ENCODE measurements at regions not wholly inside any gene's neighbourhood (a gene's known extent, or its start where the extent isn't known, plus 50 kb on each side); places are given as distances from the start of the nearest gene placed in this dataset.

- H3K27me3 ChIP-seq (ENCODE audit: control insufficient read depth, insufficient read depth, low read length): no peaks in the 10 kb centered on the region
- H2AK9ac ChIP-seq (replicated peaks; ENCODE audit: low read depth, low read length, poor library complexity): no peak overlapping the region
- H2BK20ac ChIP-seq (ENCODE audit: low read depth, low read length): no peak overlapping the region
- no peaks in the 10 kb centered on the region for H3K79me1 ChIP-seq (ENCODE audit: low read depth in 1 of 2, low read length in 2 of 2)
- no peak overlapping the region for H4K5ac ChIP-seq (ENCODE audit: low read depth, low read length)
- no peak overlapping the region for H2AFZ ChIP-seq (replicated peaks; ENCODE audit: low read length, poor library complexity)
- H3K9me1 ChIP-seq (ENCODE audit: insufficient read depth, low read length): no peaks in the 10 kb centered on the region
- no peaks in the 10 kb centered on the region for H4K20me1 ChIP-seq (ENCODE audit: insufficient read depth, low read length)
- peaks cover 2% of the 10 kb centered on the region; the same call in 1 of the 2 replicates for H3K9me3 ChIP-seq (ENCODE audit: control insufficient read depth, insufficient read depth, low read length)
- H2BK120ac ChIP-seq (ENCODE audit: low read depth, low read length): no peak overlapping the region
- H3K36me3 ChIP-seq (ENCODE audit: control insufficient read depth, insufficient read depth, low read length): no peaks in the 10 kb centered on the region
- POLR2A ChIA-PET (ENCODE audit: unreplicated experiment): no interaction called here
- no peak overlapping the region for H3K27ac ChIP-seq (ENCODE audit: insufficient read depth, low read length)
- no peak overlapping the region for H4K8ac ChIP-seq (ENCODE audit: low read depth in 2 of 2, low read length in 2 of 2)
- no TSS peak for BruUV-seq (replicated peaks)
- TF ChIP-seq FOS (IDR thresholded peaks at IDR 0.05; ENCODE audit: low read depth, low read length) (no peak), POLR2A (IDR thresholded peaks at IDR 0.05; ENCODE audit: low read depth, low read length) (no peak), SMC3 (IDR thresholded peaks at IDR 0.05; ENCODE audit: low read depth, low read length) (no peak), MXI1 (IDR thresholded peaks at IDR 0.05; ENCODE audit: borderline replicate concordance, low read depth, low read length) (no peak), CHD1 (IDR thresholded peaks at IDR 0.05; ENCODE audit: low read depth, low read length) (no peak), RCOR1 (IDR thresholded peaks at IDR 0.05; ENCODE audit: insufficient replicate concordance, low read length) (no peak), CEBPB (IDR thresholded peaks at IDR 0.05; ENCODE audit: low read depth, low read length) (no peak), BHLHE40 (IDR thresholded peaks at IDR 0.05; ENCODE audit: low read depth, low read length) (no peak), MAZ (IDR thresholded peaks at IDR 0.05; ENCODE audit: borderline replicate concordance, low read depth, low read length) (no peak), RAD21 (IDR thresholded peaks at IDR 0.05; ENCODE audit: low read length) (no peak), RFX5 (IDR thresholded peaks at IDR 0.05; ENCODE audit: low read depth, low read length) (no peak), ELK1 (IDR thresholded peaks at IDR 0.05; ENCODE audit: borderline replicate concordance, low read depth, low read length) (no peak), CTCF (conservative IDR thresholded peaks at IDR 0.05; ENCODE audit: low read depth, low read length) (no peak), MAFK (IDR thresholded peaks at IDR 0.05; ENCODE audit: low read depth, low read length) (no peak), NFE2L2 (IDR thresholded peaks at IDR 0.05; ENCODE audit: low read depth, low read length) (no peak)
- TF ChIP-seq, protein P1, sequence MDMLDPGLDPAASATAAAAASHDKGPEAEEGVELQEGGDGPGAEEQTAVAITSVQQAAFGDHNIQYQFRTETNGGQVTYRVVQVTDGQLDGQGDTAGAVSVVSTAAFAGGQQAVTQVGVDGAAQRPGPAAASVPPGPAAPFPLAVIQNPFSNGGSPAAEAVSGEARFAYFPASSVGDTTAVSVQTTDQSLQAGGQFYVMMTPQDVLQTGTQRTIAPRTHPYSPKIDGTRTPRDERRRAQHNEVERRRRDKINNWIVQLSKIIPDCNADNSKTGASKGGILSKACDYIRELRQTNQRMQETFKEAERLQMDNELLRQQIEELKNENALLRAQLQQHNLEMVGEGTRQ (IDR thresholded peaks at IDR 0.05; ENCODE audit: low read depth, low read length): no peak
- H2BK5ac ChIP-seq (ENCODE audit: low read depth, low read length, poor library complexity, severe bottlenecking): no peak overlapping the region
- no peak overlapping the region for H4K91ac ChIP-seq (ENCODE audit: insufficient read depth, low read depth, low read length)
- no peak overlapping the region for H2AK5ac ChIP-seq (ENCODE audit: low read depth, low read length)
- H3K56ac ChIP-seq (ENCODE audit: extremely low read depth, insufficient read depth, low read length): no peak overlapping the region
- DNase-seq: no peak
- no peak overlapping the region for H3K9ac ChIP-seq (ENCODE audit: low read depth, low read length)
- no peak overlapping the region for H3K4ac ChIP-seq (ENCODE audit: low read depth, low read length)
- intact Hi-C loops (cut with micrococcal nuclease): no loop called here
- H3K4me2 ChIP-seq (ENCODE audit: low read depth, low read length): no peak overlapping the region
- no peaks in the 10 kb centered on the region for H3K4me1 ChIP-seq (ENCODE audit: control insufficient read depth, insufficient read depth, low read length)
- no peak overlapping the region for H3K4me3 ChIP-seq (ENCODE audit: insufficient read depth, low read depth, low read length)
- no peak for ATAC-seq (ENCODE audit: low read depth)
- no peak overlapping the region for H2BK15ac ChIP-seq (ENCODE audit: low read depth, low read length)
- H3K14ac ChIP-seq (replicated peaks; ENCODE audit: low read depth, low read length): no peak overlapping the region
- no peak overlapping the region for H3K18ac ChIP-seq (ENCODE audit: low read depth, low read length)
- in situ Hi-C loops (cut with MboI; ENCODE audit: low sequenced_read_pairs): no loop called here
- dilution Hi-C loops (cut with HindIII; ENCODE audit: low sequenced_read_pairs, unreplicated experiment): no loop called here
- H3K23ac ChIP-seq (ENCODE audit: low read depth, low read length): no peak overlapping the region
- CTCF ChIA-PET: no interaction called here
These were observed 257.6 kb downstream of the GRB14 start for GRCh38 chr2:164363646-164364045.

Measured in IMR-90 (cell line).